ENCODE measurements at regions not wholly inside any gene's neighbourhood (a gene's known extent, or its start where the extent isn't known, plus 50 kb on each side); places are given as distances from the start of the nearest gene placed in this dataset.

DNA sequence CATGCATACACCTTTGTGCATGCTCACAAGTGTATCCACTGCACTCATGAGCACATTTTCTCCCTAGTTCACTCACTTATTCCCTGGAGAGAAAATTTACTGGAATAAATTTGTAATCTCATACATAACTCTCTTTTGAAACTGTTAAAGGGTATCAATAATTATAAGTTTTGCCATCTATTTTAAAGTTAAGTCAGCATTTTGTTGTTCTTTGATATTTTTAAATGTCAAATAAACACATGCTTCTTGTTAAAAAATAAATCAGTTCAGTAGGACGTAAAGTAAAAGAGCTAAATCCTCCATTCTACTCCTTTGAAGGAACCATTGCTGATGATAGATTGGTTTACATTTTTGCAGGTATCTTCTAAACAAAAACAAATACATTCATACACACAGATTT lies 522.1 kb downstream of the NR4A2 start:
- H3K27ac ChIP-seq (ENCODE audit: low read depth, low read length): no peak overlapping the region
- TF ChIP-seq EZH2phosphoT487 (IDR thresholded peaks at IDR 0.05; ENCODE audit: borderline replicate concordance, low read length): no peak
- TF ChIP-seq, protein P1, sequence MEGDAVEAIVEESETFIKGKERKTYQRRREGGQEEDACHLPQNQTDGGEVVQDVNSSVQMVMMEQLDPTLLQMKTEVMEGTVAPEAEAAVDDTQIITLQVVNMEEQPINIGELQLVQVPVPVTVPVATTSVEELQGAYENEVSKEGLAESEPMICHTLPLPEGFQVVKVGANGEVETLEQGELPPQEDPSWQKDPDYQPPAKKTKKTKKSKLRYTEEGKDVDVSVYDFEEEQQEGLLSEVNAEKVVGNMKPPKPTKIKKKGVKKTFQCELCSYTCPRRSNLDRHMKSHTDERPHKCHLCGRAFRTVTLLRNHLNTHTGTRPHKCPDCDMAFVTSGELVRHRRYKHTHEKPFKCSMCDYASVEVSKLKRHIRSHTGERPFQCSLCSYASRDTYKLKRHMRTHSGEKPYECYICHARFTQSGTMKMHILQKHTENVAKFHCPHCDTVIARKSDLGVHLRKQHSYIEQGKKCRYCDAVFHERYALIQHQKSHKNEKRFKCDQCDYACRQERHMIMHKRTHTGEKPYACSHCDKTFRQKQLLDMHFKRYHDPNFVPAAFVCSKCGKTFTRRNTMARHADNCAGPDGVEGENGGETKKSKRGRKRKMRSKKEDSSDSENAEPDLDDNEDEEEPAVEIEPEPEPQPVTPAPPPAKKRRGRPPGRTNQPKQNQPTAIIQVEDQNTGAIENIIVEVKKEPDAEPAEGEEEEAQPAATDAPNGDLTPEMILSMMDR (IDR thresholded peaks at IDR 0.05; ENCODE audit: low read depth, low read length, poor library complexity, severe bottlenecking): no peak

DNA sequence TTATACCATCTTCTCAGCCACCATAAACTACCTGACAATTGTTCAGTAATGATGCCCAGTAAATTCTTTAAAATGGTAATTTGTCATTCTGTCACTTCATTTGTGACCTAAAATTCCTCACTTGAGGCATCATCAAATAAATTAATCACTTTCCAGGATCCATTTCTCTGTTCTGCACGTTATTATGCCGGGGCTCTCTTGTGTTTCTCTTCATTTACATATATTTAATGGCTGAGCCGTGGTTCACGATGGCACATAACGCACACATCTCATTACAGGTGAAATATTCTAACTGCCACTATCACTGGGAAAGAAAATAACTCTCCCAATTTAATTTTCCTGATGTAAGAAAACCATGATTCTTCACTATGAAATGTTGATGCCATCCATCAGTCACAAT lies 529.6 kb downstream of the NR4A2 start:
- TF ChIP-seq, protein P1 (IDR thresholded peaks at IDR 0.05; ENCODE audit: low read depth, low read length, poor library complexity, severe bottlenecking): no peak
- Histone ChIP-seq H4K20me1 (ENCODE audit: control insufficient read depth, insufficient read depth, low read depth, low read length) (no peaks in the 10 kb centered on the region), H3K9me3 (ENCODE audit: control insufficient read depth, insufficient read depth, low read length) (no peaks in the 10 kb centered on the region)

More for the DNA sequence above, 522.1 kb downstream of the NR4A2 start:
- no peaks in the 10 kb centered on the region for H3K9me3 ChIP-seq (ENCODE audit: control insufficient read depth, insufficient read depth, low read length)
- H3F3A ChIP-seq (ENCODE audit: control insufficient read depth, insufficient read depth): no peaks in the 10 kb centered on the region
- no peak overlapping the region for H3K4me3 ChIP-seq (ENCODE audit: low read length)
- H3K79me2 ChIP-seq (ENCODE audit: control insufficient read depth, low read length): no peaks in the 10 kb centered on the region
- no peaks in the 10 kb centered on the region for H3K9me2 ChIP-seq (replicated peaks; ENCODE audit: control insufficient read depth, low read length)
- no peaks in the 10 kb centered on the region for H4K20me1 ChIP-seq (ENCODE audit: control insufficient read depth, insufficient read depth, low read depth, low read length)
- H3K36me3 ChIP-seq (ENCODE audit: control insufficient read depth, low read length): no peaks in the 10 kb centered on the region
- H3K4me1 ChIP-seq (ENCODE audit: control insufficient read depth, low read length): no peaks in the 10 kb centered on the region
- no peaks in the 10 kb centered on the region for H3K27me3 ChIP-seq (ENCODE audit: control insufficient read depth, low read length)
- H3K4me2 ChIP-seq (ENCODE audit: low read length): no peak overlapping the region

DNA sequence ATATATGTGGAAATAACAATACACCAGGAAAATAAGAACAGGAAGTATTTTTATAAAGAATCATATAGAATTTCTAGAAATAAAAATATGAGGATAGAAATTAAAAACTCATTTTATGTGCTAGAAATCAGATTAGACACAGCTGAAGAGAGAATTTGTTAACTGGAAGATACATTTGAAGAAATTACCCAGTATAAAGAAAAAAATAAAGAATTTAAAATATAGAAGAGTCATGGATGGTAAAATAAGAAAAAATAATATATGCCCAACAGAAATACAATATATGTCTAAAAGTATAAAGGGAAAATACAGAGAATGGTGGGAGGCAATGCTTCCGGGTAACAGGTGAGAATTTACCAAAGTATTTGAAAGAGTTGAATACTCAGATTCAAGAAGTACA lies 539.9 kb downstream of the NR4A2 start:
- no peaks in the 10 kb centered on the region for H3K27me3 ChIP-seq (ENCODE audit: control insufficient read depth, low read length)
- no peaks in the 10 kb centered on the region for H3K36me3 ChIP-seq (ENCODE audit: control insufficient read depth, low read length)
- no peaks in the 10 kb centered on the region for H3K9me2 ChIP-seq (replicated peaks; ENCODE audit: control insufficient read depth, low read length)
- TF ChIP-seq, protein P1 (IDR thresholded peaks at IDR 0.05; ENCODE audit: low read depth, low read length, poor library complexity, severe bottlenecking): no peak
- TF ChIP-seq EZH2phosphoT487 (IDR thresholded peaks at IDR 0.05; ENCODE audit: borderline replicate concordance, low read length): no peak
- H3K79me2 ChIP-seq (ENCODE audit: control insufficient read depth, low read length): no peaks in the 10 kb centered on the region
- peaks cover 14% of the 10 kb centered on the region; the same call in 1 of the 2 replicates for H3K9me3 ChIP-seq (ENCODE audit: control insufficient read depth, insufficient read depth, low read length)
- H3K27ac ChIP-seq (ENCODE audit: low read depth, low read length): no peak overlapping the region
- H3K4me1 ChIP-seq (ENCODE audit: control insufficient read depth, low read length): no peaks in the 10 kb centered on the region
- H3K4me2 ChIP-seq (ENCODE audit: low read length): no peak overlapping the region
- no peak overlapping the region for H3K4me3 ChIP-seq (ENCODE audit: low read length)
- H3F3A ChIP-seq (ENCODE audit: control insufficient read depth, insufficient read depth): no peaks in the 10 kb centered on the region
- no peaks in the 10 kb centered on the region for H4K20me1 ChIP-seq (ENCODE audit: control insufficient read depth, insufficient read depth, low read depth, low read length)

More for the DNA sequence above, 529.6 kb downstream of the NR4A2 start:
- H3K4me3 ChIP-seq (ENCODE audit: low read length): no peak overlapping the region
- H3K79me2 ChIP-seq (ENCODE audit: control insufficient read depth, low read length): no peaks in the 10 kb centered on the region
- no peak overlapping the region for H3K4me2 ChIP-seq (ENCODE audit: low read length)
- H3K36me3 ChIP-seq (ENCODE audit: control insufficient read depth, low read length): no peaks in the 10 kb centered on the region
- no peaks in the 10 kb centered on the region for H3K27me3 ChIP-seq (ENCODE audit: control insufficient read depth, low read length)
- H3K4me1 ChIP-seq (ENCODE audit: control insufficient read depth, low read length): no peaks in the 10 kb centered on the region
- H3K9me2 ChIP-seq (replicated peaks; ENCODE audit: control insufficient read depth, low read length): no peaks in the 10 kb centered on the region
- H3K27ac ChIP-seq (ENCODE audit: low read depth, low read length): no peak overlapping the region
- H3F3A ChIP-seq (ENCODE audit: control insufficient read depth, insufficient read depth): no peaks in the 10 kb centered on the region

DNA sequence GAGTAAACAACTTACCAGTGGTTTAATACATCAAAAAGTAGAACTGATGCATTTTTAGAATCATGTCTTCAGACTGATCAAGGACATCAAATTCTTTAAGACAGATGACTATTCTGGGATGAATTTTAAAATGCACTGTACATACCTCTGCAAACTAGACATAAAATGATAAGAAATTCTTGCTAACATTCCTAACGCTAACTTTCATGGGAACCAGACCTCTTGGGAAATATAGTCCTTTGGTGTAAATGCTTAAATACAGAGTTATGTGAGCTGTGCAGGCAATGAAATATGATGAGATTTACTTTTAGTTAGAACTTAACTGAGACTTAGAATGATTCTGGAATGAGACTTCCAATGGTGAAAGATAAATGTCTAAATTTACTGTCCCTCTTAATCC lies 562.0 kb downstream of the NR4A2 start:
- Histone ChIP-seq H3K27ac (ENCODE audit: low read depth, low read length) (no peak overlapping the region), H4K20me1 (ENCODE audit: control insufficient read depth, insufficient read depth, low read depth, low read length) (no peaks in the 10 kb centered on the region), H3K9me2 (replicated peaks; ENCODE audit: control insufficient read depth, low read length) (no peaks in the 10 kb centered on the region), H3K36me3 (ENCODE audit: control insufficient read depth, low read length) (no peaks in the 10 kb centered on the region), H3K4me2 (ENCODE audit: low read length) (no peak overlapping the region), H3K27me3 (ENCODE audit: control insufficient read depth, low read length) (no peaks in the 10 kb centered on the region), H3K9me3 (ENCODE audit: control insufficient read depth, insufficient read depth, low read length) (no peaks in the 10 kb centered on the region), H3F3A (ENCODE audit: control insufficient read depth, insufficient read depth) (no peaks in the 10 kb centered on the region), H3K79me2 (ENCODE audit: control insufficient read depth, low read length) (no peaks in the 10 kb centered on the region), H3K4me1 (ENCODE audit: control insufficient read depth, low read length) (no peaks in the 10 kb centered on the region), H3K4me3 (ENCODE audit: low read length) (no peak overlapping the region)
- TF ChIP-seq EZH2phosphoT487 (IDR thresholded peaks at IDR 0.05; ENCODE audit: borderline replicate concordance, low read length): no peak
- TF ChIP-seq, protein P1 (IDR thresholded peaks at IDR 0.05; ENCODE audit: low read depth, low read length, poor library complexity, severe bottlenecking): no peak

Data from DOHH2 (cell line).